ENCODE measurements at regions not wholly inside any gene's neighbourhood (a gene's known extent, or its start where the extent isn't known, plus 50 kb on each side); places are given as distances from the start of the nearest gene placed in this dataset.

GRCh38 chr7:25884265-25884828, 267.7 kb upstream of the NFE2L3 start:
- Mint-ChIP-seq H3K36me3 (ENCODE audit: low read depth) (no peaks in the 10 kb centered on the region), H3K9me3 (no peaks in the 10 kb centered on the region), H3K4me3 (no peak overlapping the region), H3K4me1 (ENCODE audit: low read depth) (no peaks in the 10 kb centered on the region), H3K27ac (no peak overlapping the region), H3K27me3 (ENCODE audit: insufficient read depth) (peaks cover 16% of the 10 kb centered on the region)
- no peak for TF ChIP-seq CTCF (IDR thresholded peaks at IDR 0.05)
- no peak for DNase-seq

DNA sequence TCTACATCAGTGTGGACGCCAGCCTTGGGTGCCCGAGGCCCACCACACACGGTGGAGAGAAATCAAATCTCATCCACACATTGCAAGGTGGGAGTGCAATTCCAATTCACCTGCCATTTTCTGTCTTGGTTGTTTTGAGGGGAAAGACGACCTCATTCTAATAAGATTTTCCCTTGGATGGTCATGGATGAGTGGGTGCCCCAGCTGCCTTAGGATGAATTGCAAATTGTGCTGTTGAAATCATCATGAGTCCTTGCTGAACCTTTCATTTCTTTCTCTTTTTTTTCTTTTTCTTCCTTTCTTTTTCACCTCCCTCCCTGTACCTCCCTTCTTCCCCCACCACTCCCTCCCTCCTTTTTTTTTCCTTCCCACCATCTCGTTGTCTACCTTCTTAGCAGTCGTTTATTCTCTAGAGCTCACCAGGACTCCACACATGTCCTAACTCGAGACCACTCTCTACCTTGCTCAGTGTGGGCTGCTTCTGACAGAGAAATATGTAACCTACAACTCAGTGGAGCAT, 266.9 kb upstream of the NFE2L3 start:
- H3K4me1 Mint-ChIP-seq (ENCODE audit: low read depth), result no peaks in the 10 kb centered on the region
- no peak overlapping the region for H3K27ac Mint-ChIP-seq
- no peaks in the 10 kb centered on the region for H3K9me3 Mint-ChIP-seq
- H3K4me3 Mint-ChIP-seq, result no peak overlapping the region
- H3K36me3 Mint-ChIP-seq (ENCODE audit: low read depth), result no peaks in the 10 kb centered on the region
- H3K27me3 Mint-ChIP-seq (ENCODE audit: insufficient read depth), result peaks cover 19% of the 10 kb centered on the region
- DNase-seq, result no peak
- no peak for TF ChIP-seq CTCF (IDR thresholded peaks at IDR 0.05)

DNA sequence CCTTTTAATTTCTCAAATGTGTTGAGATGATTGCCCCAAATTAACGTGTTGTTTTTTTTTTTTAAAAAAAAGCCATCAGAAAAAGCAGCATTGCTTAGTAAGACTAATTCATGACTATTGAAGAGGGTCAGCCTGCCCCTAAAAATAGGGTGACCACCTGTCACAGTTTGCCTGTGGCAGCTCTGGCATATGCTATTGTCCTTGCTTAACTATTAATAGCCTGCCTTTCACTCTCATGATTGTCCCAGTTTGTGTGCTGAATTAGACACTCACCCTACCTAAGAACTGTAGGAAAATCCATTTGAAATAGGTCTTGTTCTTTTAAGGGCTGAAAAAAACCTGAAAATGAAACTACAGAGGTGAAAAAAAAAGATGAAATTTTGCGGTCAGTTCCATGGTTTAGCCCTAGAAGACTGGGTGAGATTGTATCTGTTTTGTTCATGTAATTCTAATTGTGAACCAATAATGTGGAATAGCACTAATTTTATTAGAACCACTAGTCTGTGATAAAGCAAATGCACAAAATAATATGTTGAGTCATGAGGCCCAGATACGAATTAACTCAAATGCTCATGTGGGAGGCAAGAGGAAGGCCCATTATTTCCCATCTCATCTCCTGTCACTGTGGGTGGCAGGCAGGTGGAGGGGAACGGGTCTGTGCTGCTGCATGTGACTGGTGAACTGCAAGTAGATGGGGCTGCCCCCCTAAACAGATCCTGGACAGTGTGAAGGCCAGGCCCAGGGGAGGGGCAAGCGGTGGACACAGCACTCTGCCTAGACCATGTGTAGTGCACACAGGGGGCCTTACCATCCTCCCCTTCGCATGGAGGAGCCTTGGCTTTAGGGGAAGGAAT, 265.4 kb upstream of the NFE2L3 start:
- Mint-ChIP-seq H3K27me3 (ENCODE audit: insufficient read depth) (peaks cover 19% of the 10 kb centered on the region), H3K4me3 (no peak overlapping the region), H3K4me1 (ENCODE audit: low read depth) (no peaks in the 10 kb centered on the region), H3K9me3 (no peaks in the 10 kb centered on the region), H3K27ac (no peak overlapping the region), H3K36me3 (ENCODE audit: low read depth) (no peaks in the 10 kb centered on the region)
- DNase-seq, result no peak
- no peak for TF ChIP-seq CTCF (IDR thresholded peaks at IDR 0.05)

DNA sequence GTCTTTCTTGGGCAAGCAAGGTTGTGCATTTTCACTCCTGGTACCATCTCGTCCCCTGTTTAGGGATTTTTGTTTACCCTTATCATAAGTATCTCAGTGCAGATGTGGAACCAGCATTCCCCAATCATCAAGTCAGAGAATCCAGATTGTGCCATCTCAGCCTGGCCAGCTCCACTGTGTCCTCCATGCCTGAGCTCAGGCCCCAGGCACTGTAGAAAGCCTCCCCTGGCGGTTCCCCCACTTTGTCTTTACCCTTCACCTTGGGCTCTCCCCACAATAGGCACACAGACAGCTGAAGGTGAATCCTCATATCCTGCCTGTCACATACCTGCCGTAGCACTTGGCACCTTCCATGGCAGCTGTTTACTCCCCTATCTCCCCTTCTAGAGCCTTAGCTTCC, 264.7 kb upstream of the NFE2L3 start:
- no peak overlapping the region for H3K4me3 Mint-ChIP-seq
- H3K27me3 Mint-ChIP-seq (ENCODE audit: insufficient read depth), result peaks cover 20% of the 10 kb centered on the region

More for the DNA sequence above, 264.7 kb upstream of the NFE2L3 start:
- DNase-seq, result no peak
- Mint-ChIP-seq H3K9me3 (no peaks in the 10 kb centered on the region), H3K27ac (no peak overlapping the region), H3K36me3 (ENCODE audit: low read depth) (no peaks in the 10 kb centered on the region), H3K4me1 (ENCODE audit: low read depth) (no peaks in the 10 kb centered on the region)
- TF ChIP-seq CTCF (IDR thresholded peaks at IDR 0.05), result no peak

Measured in HFFc6 (cell line).